B cell (primary cell): ENCODE measurements at regions not wholly inside any gene's neighbourhood (a gene's known extent, or its start where the extent isn't known, plus 50 kb on each side); places are given as distances from the start of the nearest gene placed in this dataset.

Experiments
- ATAC-seq: fragments of 200-7000 bp; cut with Tn5 transposase; one replicate; pipeline ENCODE4 v1.10.0; 2021; ENCODE audit warnings: low read depth, mild to moderate bottlenecking, moderate number of reproducible peaks, moderate library complexity
- CTCF ChIA-PET: fragments of 350-600 bp; sonication (Branson Sonifier 250); formaldehyde crosslinking; loops from one replicate; lab custom pipeline; 2021; ENCODE audit warnings: antibody characterized with exemption, inconsistent platforms; lab: Charles Lee
- POLR2A ChIA-PET: fragments of 350-600 bp; sonication (Branson Sonifier 250); formaldehyde crosslinking; loops from one replicate; lab custom pipeline; 2021; ENCODE audit warnings: antibody characterized with exemption; lab: Charles Lee
- DNase-seq: peaks from one replicate; pipeline ENCODE4 v3.0.0; 2013
- H2AFZ ChIP-seq: 2 replicates; pipeline ENCODE4 v1.6.1; 2012; ENCODE audit warnings: mild to moderate bottlenecking, low read depth, low read length; ENCODE audit not compliant: insufficient read depth, poor library complexity, severe bottlenecking
- H3K27ac ChIP-seq, 2 donors: 1 replicate in 1 of 2; 2 replicates in 1 of 2; pipeline ENCODE4 v1.5.1; 2012 to 2013; ENCODE audit warnings: low read length in 2 of 2, mild to moderate bottlenecking in 2 of 2, moderate library complexity in 1 of 2
- H3K27me3 ChIP-seq, 4 experiments: fragments of 200-600 bp in 1 of 4; sonication (generic) in 1 of 4; replicated peaks in 1 of 4; 1 replicate in 2 of 4; 2 replicates in 2 of 4; pipeline versions ENCODE4 v1.6.1 to v1.7.0; 2013 to 2016; ENCODE audit warnings: low read length in 3 of 4, mild to moderate bottlenecking in 2 of 4, mixed read lengths in 1 of 4, moderate library complexity in 1 of 4; ENCODE audit not compliant: insufficient read depth in 4 of 4, control insufficient read depth in 3 of 4; ENCODE audit errors: control extremely low read depth in 1 of 4
- H3K36me3 ChIP-seq, 2 experiments: replicated peaks in 1 of 2; 1 replicate in 1 of 2; 2 replicates in 1 of 2; pipeline versions ENCODE4 v1.6.1 to v1.7.1; 2013; ENCODE audit warnings: low read length in 1 of 2; ENCODE audit not compliant: insufficient read depth in 2 of 2, control insufficient read depth in 1 of 2; ENCODE audit errors: control extremely low read depth in 1 of 2, extremely low read depth in 1 of 2
- H3K4me1 ChIP-seq, 2 donors: fragments of 200-600 bp in 1 of 2; sonication (generic) in 1 of 2; 1 replicate in 1 of 2; 2 replicates in 1 of 2; pipeline versions ENCODE4 v1.5.1 to v1.6.1; 2013 to 2017; ENCODE audit warnings: low read length in 2 of 2; ENCODE audit not compliant: control insufficient read depth in 2 of 2, insufficient read depth in 2 of 2
- H3K4me2 ChIP-seq: replicated peaks from 2 replicates; pipeline ENCODE3; 2012; ENCODE audit warnings: mild to moderate bottlenecking, low read depth, low read length; ENCODE audit not compliant: poor library complexity, severe bottlenecking
- H3K4me3 ChIP-seq, 5 experiments: fragments of 200-600 bp in 1 of 5; sonication (generic) in 1 of 5; 1 replicate in 3 of 5; 2 replicates in 2 of 5; pipeline versions ENCODE4 v1.5.1 to v1.7.0; 2011 to 2016; ENCODE audit warnings: low read length in 4 of 5, mild to moderate bottlenecking in 4 of 5, low read depth in 2 of 5, control low read depth in 1 of 5, moderate library complexity in 1 of 5; ENCODE audit not compliant: insufficient read depth in 1 of 5; ENCODE audit errors: control extremely low read depth in 1 of 5, extremely low read depth in 1 of 5
- H3K79me2 ChIP-seq: fragments of 200-600 bp; sonication (generic); one replicate; pipeline ENCODE4 v1.6.0; 2016; ENCODE audit warnings: low read length; ENCODE audit not compliant: control insufficient read depth, insufficient read depth
- H3K9ac ChIP-seq: fragments of 200-600 bp; sonication (generic); 2 replicates; pipeline ENCODE4 v1.6.1; 2017; ENCODE audit warnings: mild to moderate bottlenecking, low read length, moderate library complexity
- H3K9me3 ChIP-seq, 3 donors: one replicate each; pipeline versions ENCODE4 v1.6.1 to v1.7.1; 2013; ENCODE audit warnings: low read length in 2 of 3; ENCODE audit not compliant: control insufficient read depth in 2 of 3, insufficient read depth in 1 of 3; ENCODE audit errors: control extremely low read depth in 1 of 3
- H4K20me1 ChIP-seq: 2 replicates; pipeline ENCODE4 v1.6.0; 2012; ENCODE audit warnings: mild to moderate bottlenecking, low read length; ENCODE audit not compliant: insufficient read depth, control insufficient read depth, poor library complexity, severe bottlenecking
- H3K27ac Mint-ChIP-seq: one replicate; pipeline ENCODE4 v1.8.0; 2021; ENCODE audit warnings: mixed read lengths
- H3K27me3 Mint-ChIP-seq: one replicate; pipeline ENCODE4 v1.8.0; 2021; ENCODE audit warnings: mixed read lengths
- H3K4me1 Mint-ChIP-seq: one replicate; pipeline ENCODE4 v1.8.0; 2021; ENCODE audit warnings: mixed read lengths
- H3K4me3 Mint-ChIP-seq: one replicate; pipeline ENCODE4 v1.8.0; 2021; ENCODE audit warnings: mixed read lengths
- H3K9me3 Mint-ChIP-seq: one replicate; pipeline ENCODE4 v1.8.0; 2022; ENCODE audit warnings: mixed read lengths; ENCODE audit not compliant: insufficient read depth
- EZH2 ChIP-seq: IDR thresholded peaks from 2 replicates; pipeline ENCODE4 v1.6.1; 2012; ENCODE audit warnings: borderline replicate concordance, low read depth, mild to moderate bottlenecking, moderate library complexity, low read length; ENCODE audit not compliant: insufficient read depth, poor library complexity, severe bottlenecking
- WGBS: methylation state at CpG from one replicate; pipeline ENCODE4 v1.1.5; 2013; ENCODE audit warnings: missing lambda C conversion rate; ENCODE audit not compliant: insufficient coverage; 5-methylcytosine and 5-hydroxymethylcytosine counted together
- intact Hi-C: fragments of 100-400 bp; cut with micrococcal nuclease; formaldehyde crosslinking; loops from one replicate; pipeline ENCODE4 v1.10.0; 2022
- TF ChIP-seq, protein P1 (sequence below): fragments of 200-600 bp; IDR thresholded peaks from one replicate; pipeline ENCODE4 v1.8.0; 2022; ENCODE audit warnings: antibody characterized with exemption, mild to moderate bottlenecking

- DNase-seq (no peak), ATAC-seq (no peak)
- POLR2A ChIA-PET = no interaction called here
- no peaks in the 10 kb centered on the region for H3K9me3 Mint-ChIP-seq
- no peaks in the 10 kb centered on the region for H4K20me1 ChIP-seq
- H3K9ac ChIP-seq = no peak overlapping the region
- H3K4me1 ChIP-seq = peaks cover 0 to 3% of the 10 kb centered on the region in 2 donors
- CTCF ChIA-PET = no interaction called here
- no peak overlapping the region for H3K4me3 ChIP-seq
- no peaks in the 10 kb centered on the region for H3K27me3 ChIP-seq
- H2AFZ ChIP-seq = no peak overlapping the region
- H3K4me3 Mint-ChIP-seq = no peak overlapping the region
- no peak overlapping the region for H3K27ac Mint-ChIP-seq
- no peaks in the 10 kb centered on the region for H3K79me2 ChIP-seq
- no peaks in the 10 kb centered on the region for H3K9me3 ChIP-seq
- H3K27ac ChIP-seq = no peak overlapping the region
- TF ChIP-seq, protein P1, sequence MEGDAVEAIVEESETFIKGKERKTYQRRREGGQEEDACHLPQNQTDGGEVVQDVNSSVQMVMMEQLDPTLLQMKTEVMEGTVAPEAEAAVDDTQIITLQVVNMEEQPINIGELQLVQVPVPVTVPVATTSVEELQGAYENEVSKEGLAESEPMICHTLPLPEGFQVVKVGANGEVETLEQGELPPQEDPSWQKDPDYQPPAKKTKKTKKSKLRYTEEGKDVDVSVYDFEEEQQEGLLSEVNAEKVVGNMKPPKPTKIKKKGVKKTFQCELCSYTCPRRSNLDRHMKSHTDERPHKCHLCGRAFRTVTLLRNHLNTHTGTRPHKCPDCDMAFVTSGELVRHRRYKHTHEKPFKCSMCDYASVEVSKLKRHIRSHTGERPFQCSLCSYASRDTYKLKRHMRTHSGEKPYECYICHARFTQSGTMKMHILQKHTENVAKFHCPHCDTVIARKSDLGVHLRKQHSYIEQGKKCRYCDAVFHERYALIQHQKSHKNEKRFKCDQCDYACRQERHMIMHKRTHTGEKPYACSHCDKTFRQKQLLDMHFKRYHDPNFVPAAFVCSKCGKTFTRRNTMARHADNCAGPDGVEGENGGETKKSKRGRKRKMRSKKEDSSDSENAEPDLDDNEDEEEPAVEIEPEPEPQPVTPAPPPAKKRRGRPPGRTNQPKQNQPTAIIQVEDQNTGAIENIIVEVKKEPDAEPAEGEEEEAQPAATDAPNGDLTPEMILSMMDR = no peak
- no peak for TF ChIP-seq EZH2
- no peak overlapping the region for H3K4me2 ChIP-seq
- 100% methylated on average over 4 of the region's 5 CpGs for WGBS
- H3K4me1 Mint-ChIP-seq = peaks cover 10% of the 10 kb centered on the region
- intact Hi-C loops = no loop called here
- H3K27me3 Mint-ChIP-seq = no peaks in the 10 kb centered on the region
- H3K36me3 ChIP-seq = no peaks in the 10 kb centered on the region
These were observed 212.2 kb upstream of the CST7 start for GRCh38 chr20:24736844-24737211.

GRCh38 chr20:24737212-24737850 is 211.7 kb upstream of the CST7 start:
- no peaks in the 10 kb centered on the region for H3K27me3 Mint-ChIP-seq
- Histone ChIP-seq H3K9ac (no peak overlapping the region), H3K79me2 (no peaks in the 10 kb centered on the region), H3K9me3 (no peaks in the 10 kb centered on the region), H3K4me3 (no peak overlapping the region), H3K27ac (no peak overlapping the region), H3K27me3 (no peaks in the 10 kb centered on the region), H3K4me2 (no peak overlapping the region), H2AFZ (no peak overlapping the region), H3K36me3 (no peaks in the 10 kb centered on the region), H3K4me1 (peaks cover 0 to 3% of the 10 kb centered on the region in 2 donors), H4K20me1 (no peaks in the 10 kb centered on the region)
- WGBS = 94% methylated on average over 9 of the region's 10 CpGs
- peaks cover 10% of the 10 kb centered on the region for H3K4me1 Mint-ChIP-seq
- H3K4me3 Mint-ChIP-seq = no peak overlapping the region
- no peak for DNase-seq
- no peaks in the 10 kb centered on the region for H3K9me3 Mint-ChIP-seq
- no peak for ATAC-seq
- CTCF ChIA-PET = no interaction called here
- TF ChIP-seq, protein P1 = no peak
- TF ChIP-seq EZH2 = no peak
- intact Hi-C loops = no loop called here
- POLR2A ChIA-PET = no interaction called here
- H3K27ac Mint-ChIP-seq = no peak overlapping the region
